IMR-90 (cell line): ENCODE measurements at regions not wholly inside any gene's neighbourhood (a gene's known extent, or its start where the extent isn't known, plus 50 kb on each side); places are given as distances from the start of the nearest gene placed in this dataset.

Source experiments
- CEBPB ChIP-seq: IDR thresholded peaks from 2 replicates; pipeline ENCODE4 v1.6.1; 2012; ENCODE audit warnings: low read depth, low read length, improper control_type of control experiment
- CHD1 ChIP-seq: IDR thresholded peaks from 2 replicates; pipeline ENCODE4 v1.6.1; 2012; ENCODE audit warnings: low read depth, low read length, improper control_type of control experiment
- CTCF ChIP-seq: conservative IDR thresholded peaks from 2 replicates; pipeline ENCODE4 v1.5.1; 2012; ENCODE audit warnings: mild to moderate bottlenecking, low read depth, low read length, improper control_type of control experiment
- FOS ChIP-seq: fragments of 150-350 bp; IDR thresholded peaks from 2 replicates; pipeline ENCODE4 v1.6.1; 2016; ENCODE audit warnings: low read depth, low read length
- NFE2L2 ChIP-seq: fragments of 150-350 bp; IDR thresholded peaks from 2 replicates; pipeline ENCODE4 v1.6.1; 2016; ENCODE audit warnings: low read depth, mild to moderate bottlenecking, low read length
- POLR2A ChIP-seq: IDR thresholded peaks from 2 replicates; pipeline ENCODE4 v1.6.1; 2012; ENCODE audit warnings: mild to moderate bottlenecking, low read depth, low read length
- RAD21 ChIP-seq: IDR thresholded peaks from 2 replicates; pipeline ENCODE4 v1.6.1; 2012; ENCODE audit warnings: low read length, improper control_type of control experiment
- RFX5 ChIP-seq: IDR thresholded peaks from 2 replicates; pipeline ENCODE4 v1.8.0; 2012; ENCODE audit warnings: low read depth, mild to moderate bottlenecking, low read length, moderate library complexity
- SMC3 ChIP-seq: fragments of 150-350 bp; IDR thresholded peaks from 2 replicates; pipeline ENCODE4 v1.6.1; 2016; ENCODE audit warnings: low read depth, mild to moderate bottlenecking, antibody characterized with exemption, low read length, moderate library complexity

- TF ChIP-seq CTCF (no peak), POLR2A (no peak), FOS (no peak), RFX5 (no peak), NFE2L2 (no peak), RAD21 (no peak), SMC3 (no peak), CHD1 (no peak), CEBPB (no peak)
These were observed 412.8 kb downstream of the TLE4 start for GRCh38 chr9:79984429-79985067.
